GM12875 (cell line): ENCODE measurements at regions not wholly inside any gene's neighbourhood (a gene's known extent, or its start where the extent isn't known, plus 50 kb on each side); places are given as distances from the start of the nearest gene placed in this dataset.

Experiments used
- H3K4me3 ChIP-seq: one replicate; pipeline ENCODE4 v1.5.1; 2011; ENCODE audit warnings: low read depth, low read length, control low read depth
- CTCF ChIP-seq: IDR thresholded peaks from 2 replicates; pipeline ENCODE4 v1.5.1; 2011; ENCODE audit warnings: low read depth, mild to moderate bottlenecking, control low read depth, inconsistent platforms, low read length, moderate library complexity, borderline replicate concordance; ENCODE audit not compliant: insufficient read depth

DNA sequence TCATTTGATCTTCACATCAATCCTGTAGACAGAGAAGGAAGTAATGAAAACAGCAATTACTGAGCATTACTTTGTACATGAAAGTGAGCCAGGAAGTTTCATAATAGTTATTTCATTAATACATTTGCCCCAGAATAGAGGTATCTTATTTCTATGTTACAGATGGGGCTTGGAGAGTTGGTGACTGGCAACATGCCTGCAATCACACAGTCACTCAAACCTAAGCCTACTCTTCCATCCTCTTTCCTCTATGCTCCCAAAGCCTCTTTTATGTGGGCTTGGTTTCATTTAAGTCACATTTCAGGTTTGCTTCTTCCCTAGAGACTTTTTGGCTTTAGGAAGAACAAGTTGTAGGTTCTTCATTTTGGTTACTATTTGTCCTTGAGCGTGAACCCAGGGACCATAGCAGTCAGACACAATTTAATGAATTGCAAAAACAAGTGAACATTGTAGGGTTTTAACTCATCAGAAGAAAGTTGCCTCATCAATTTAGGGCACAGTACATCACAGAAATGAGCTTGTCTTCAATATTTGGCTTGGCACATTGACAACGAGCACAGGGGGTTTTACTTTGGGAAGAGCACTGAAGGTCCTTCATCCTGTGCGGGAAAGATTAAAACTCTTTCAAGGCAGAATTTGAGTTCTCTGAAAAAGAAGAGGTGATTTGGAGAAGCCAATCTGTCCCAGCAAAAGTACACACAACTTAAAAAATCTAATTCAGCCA lies 381.1 kb downstream of the TMEM38B start:
- TF ChIP-seq CTCF = no peak
- no peak overlapping the region for H3K4me3 ChIP-seq

DNA sequence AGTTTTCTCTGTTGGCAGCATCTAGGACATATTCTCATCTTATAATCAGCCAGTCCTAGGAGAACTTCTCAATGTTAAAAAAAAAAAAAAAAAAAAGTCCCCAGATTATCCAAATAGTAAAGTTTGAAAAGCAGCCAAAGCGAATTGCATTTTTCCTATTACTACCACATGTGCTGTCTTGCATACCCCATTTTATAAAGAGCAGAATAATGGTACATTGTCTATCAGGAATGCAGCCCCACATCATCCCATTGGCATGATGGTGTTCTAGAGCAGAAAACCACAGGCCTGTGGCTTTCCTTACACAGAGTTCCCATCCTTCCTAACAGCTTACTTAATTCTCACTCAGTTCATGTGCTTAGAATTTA lies 381.6 kb downstream of the TMEM38B start:
- no peak for TF ChIP-seq CTCF
- H3K4me3 ChIP-seq = no peak overlapping the region

GRCh38 chr9:106076711-106077110 lies 382.4 kb downstream of the TMEM38B start:
- no peak overlapping the region for H3K4me3 ChIP-seq
- no peak for TF ChIP-seq CTCF

DNA sequence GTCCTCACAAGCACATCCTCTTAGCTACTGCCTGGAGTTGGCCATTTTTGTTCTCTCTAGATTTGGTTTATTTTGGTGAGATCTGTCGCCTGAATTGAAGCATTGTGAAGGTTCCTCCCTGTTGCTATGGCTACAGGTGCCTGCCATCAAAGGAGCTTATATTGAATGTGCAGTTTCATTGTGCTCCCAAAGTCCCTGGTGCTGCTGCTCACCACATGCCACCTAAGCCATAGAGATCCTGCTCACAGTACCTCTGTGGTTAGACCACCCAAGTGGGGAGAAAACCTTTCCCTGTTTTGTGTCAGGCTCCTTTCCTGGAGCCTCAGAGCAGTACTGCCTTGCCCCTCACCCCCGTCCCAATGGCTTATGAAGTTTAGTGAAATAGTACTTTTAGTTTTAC lies 383.4 kb downstream of the TMEM38B start:
- no peak for TF ChIP-seq CTCF
- no peak overlapping the region for H3K4me3 ChIP-seq

GRCh38 chr9:106082621-106083020 lies 388.3 kb downstream of the TMEM38B start:
- TF ChIP-seq CTCF = no peak

DNA sequence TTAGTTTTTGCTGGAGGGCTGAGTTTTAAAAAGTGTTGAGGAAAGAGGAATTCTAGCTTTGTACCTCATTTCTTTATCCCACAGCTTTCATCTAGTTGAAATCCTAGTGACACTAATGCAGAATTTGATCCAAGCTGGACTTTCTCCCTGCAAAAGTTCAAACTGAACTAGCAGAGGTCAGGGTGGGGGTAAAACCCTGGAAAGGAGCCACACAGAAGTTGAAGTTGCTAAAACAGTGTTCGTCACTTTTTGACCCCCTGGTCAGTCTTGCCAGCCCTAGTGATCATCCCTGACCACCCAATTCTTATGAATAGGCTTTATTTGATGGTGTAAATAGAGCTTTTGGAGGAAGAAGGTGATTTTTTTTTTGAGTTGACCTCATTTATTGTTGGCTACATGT lies 390.4 kb downstream of the TMEM38B start:
- H3K4me3 ChIP-seq = no peak overlapping the region
- TF ChIP-seq CTCF = no peak

More at GRCh38 chr9:106082621-106083020, 388.3 kb downstream of the TMEM38B start:
- H3K4me3 ChIP-seq = no peak overlapping the region

- TF ChIP-seq CTCF = no peak
- H3K4me3 ChIP-seq = no peak overlapping the region
Observed at GRCh38 chr9:106085479-106085878, 391.1 kb downstream of the TMEM38B start.
